T-helper 2 cell treated with Interferon-gamma antibody and Interleukin-4, amounts not matched to agents 5 μg/mL and 100 μg/mL, for 36 hours (primary cell): ENCODE measurements at regions not wholly inside any gene's neighbourhood (a gene's known extent, or its start where the extent isn't known, plus 50 kb on each side); places are given as distances from the start of the nearest gene placed in this dataset.

Experiments
- DNase-seq: peaks from one replicate; pipeline ENCODE4 v3.0.0; 2021; ENCODE audit warnings: low spot score
- H3K27ac Mint-ChIP-seq: one replicate; pipeline ENCODE4 v1.8.0; 2021; ENCODE audit warnings: mild to moderate bottlenecking, mixed read lengths
- H3K27me3 Mint-ChIP-seq: one replicate; pipeline ENCODE4 v1.8.0; 2021; ENCODE audit warnings: low read depth, mixed read lengths
- H3K36me3 Mint-ChIP-seq: one replicate; pipeline ENCODE4 v1.8.0; 2021; ENCODE audit warnings: low read depth, mixed read lengths
- H3K4me1 Mint-ChIP-seq: one replicate; pipeline ENCODE4 v1.8.0; 2021; ENCODE audit warnings: low read depth, mixed read lengths
- H3K4me3 Mint-ChIP-seq: one replicate; pipeline ENCODE4 v1.8.0; 2022; ENCODE audit warnings: mild to moderate bottlenecking, moderate library complexity, mixed read lengths
- H3K9me3 Mint-ChIP-seq: one replicate; pipeline ENCODE4 v1.8.0; 2021; ENCODE audit warnings: mixed read lengths

DNA sequence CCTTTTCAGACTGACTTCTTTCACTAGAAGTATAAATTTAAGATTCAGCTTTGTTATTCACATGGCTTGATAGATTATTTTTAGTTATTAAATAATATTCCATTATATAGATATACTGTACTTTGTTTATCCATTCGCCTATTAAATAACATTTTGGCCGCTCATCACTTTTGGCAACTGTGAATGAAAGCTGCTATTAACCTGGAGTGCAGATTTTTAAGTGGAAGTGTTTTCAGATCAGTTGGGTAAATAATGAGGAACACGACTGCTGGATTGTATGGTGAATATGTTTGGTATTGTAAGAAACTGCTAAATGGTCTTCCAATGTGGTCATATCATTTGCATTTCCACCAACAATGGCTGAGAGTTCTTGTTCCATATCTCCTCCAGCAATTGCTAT is 97.6 kb upstream of the ZNF804B start:
- Mint-ChIP-seq H3K27ac (no peak overlapping the region), H3K4me1 (no peaks in the 10 kb centered on the region), H3K4me3 (no peak overlapping the region), H3K27me3 (no peaks in the 10 kb centered on the region), H3K9me3 (no peaks in the 10 kb centered on the region), H3K36me3 (no peaks in the 10 kb centered on the region)
- no peak for DNase-seq

DNA sequence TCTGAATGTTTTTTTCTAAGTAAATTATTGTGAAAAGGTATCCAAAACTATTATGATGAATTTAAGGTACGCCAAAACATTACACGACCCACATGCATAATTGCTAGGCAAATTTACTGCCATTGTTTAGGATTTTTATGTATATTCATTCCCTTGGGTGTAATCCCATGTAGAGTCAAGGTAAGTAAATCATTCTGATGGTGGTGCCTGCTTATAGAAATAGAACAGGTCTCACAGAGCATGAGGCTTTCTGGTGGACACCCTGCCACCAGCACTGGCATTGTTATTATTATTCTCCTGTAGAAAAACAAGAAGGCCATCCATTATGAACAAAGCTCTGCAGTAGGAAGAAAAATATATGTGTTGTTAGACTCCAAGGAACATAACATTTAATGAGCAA is 111.7 kb upstream of the ZNF804B start:
- H3K36me3 Mint-ChIP-seq: no peaks in the 10 kb centered on the region
- H3K27me3 Mint-ChIP-seq: no peaks in the 10 kb centered on the region
- peaks cover 4% of the 10 kb centered on the region for H3K9me3 Mint-ChIP-seq
- DNase-seq: no peak
- H3K4me3 Mint-ChIP-seq: no peak overlapping the region
- no peak overlapping the region for H3K27ac Mint-ChIP-seq
- no peaks in the 10 kb centered on the region for H3K4me1 Mint-ChIP-seq

DNA sequence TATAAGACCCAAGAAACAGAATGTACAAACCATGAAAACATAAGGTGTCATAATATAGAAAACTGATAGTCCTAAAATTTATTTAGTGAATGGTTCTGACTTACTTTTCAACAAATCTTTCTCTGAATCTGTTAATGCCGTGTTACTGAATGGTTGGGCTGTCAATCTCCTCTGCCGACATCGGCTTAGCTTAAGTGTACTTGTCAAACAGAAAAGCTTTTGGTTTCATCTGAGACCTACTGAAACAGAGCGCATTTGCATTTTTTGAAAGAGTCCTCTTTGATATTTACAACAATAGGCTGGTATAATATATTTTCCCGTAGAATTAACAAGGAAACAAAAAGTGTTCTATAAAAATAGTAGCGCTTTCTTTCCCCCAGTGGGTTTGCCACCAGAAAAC is 120.9 kb upstream of the ZNF804B start:
- Mint-ChIP-seq H3K9me3 (no peaks in the 10 kb centered on the region), H3K27ac (no peak overlapping the region), H3K4me1 (no peaks in the 10 kb centered on the region), H3K36me3 (no peaks in the 10 kb centered on the region), H3K27me3 (no peaks in the 10 kb centered on the region), H3K4me3 (no peak overlapping the region)
- no peak for DNase-seq

DNA sequence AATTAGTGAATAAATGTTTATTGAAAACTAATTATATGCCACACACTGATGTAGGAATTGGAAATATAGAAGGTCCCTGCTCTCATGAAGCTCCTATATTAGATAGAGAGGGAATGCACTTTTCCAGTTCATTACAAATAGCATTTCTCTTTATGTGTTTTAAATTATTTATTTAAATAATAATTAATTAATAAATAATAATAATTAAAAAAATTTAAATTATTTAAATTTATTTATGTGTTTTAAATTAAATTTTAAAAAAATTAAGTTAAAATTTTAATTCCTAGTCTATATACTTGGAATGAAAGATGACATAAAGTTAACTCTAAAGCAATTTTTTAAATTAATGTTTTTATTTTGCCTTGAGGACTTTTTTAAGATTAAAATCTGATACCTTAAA is 121.7 kb upstream of the ZNF804B start:
- no peak overlapping the region for H3K4me3 Mint-ChIP-seq
- H3K9me3 Mint-ChIP-seq: no peaks in the 10 kb centered on the region
- no peak overlapping the region for H3K27ac Mint-ChIP-seq
- no peaks in the 10 kb centered on the region for H3K4me1 Mint-ChIP-seq
- H3K36me3 Mint-ChIP-seq: no peaks in the 10 kb centered on the region
- H3K27me3 Mint-ChIP-seq: no peaks in the 10 kb centered on the region
- DNase-seq: no peak

DNA sequence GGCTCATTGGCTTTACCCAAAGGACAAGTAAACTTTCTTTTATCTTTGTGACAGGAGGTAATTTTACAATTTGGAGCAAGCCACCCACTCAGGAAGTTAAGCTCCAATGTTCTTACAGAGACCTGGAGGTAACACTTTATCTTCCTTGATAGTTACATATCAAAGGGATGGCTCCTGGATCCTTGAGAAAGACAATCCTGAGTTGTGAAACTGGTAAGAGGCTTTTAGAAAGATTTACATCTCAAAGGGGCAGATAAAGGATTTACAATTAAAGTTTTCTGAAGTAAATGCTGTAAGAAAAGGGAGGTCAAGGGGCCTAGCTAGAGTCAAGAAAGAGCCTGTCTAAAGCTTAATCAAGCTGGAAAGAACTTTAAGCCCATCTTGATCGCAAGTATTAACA is 124.4 kb upstream of the ZNF804B start:
- Mint-ChIP-seq H3K4me3 (no peak overlapping the region), H3K27ac (no peak overlapping the region), H3K4me1 (no peaks in the 10 kb centered on the region), H3K36me3 (no peaks in the 10 kb centered on the region), H3K9me3 (no peaks in the 10 kb centered on the region), H3K27me3 (no peaks in the 10 kb centered on the region)
- DNase-seq: no peak

DNA sequence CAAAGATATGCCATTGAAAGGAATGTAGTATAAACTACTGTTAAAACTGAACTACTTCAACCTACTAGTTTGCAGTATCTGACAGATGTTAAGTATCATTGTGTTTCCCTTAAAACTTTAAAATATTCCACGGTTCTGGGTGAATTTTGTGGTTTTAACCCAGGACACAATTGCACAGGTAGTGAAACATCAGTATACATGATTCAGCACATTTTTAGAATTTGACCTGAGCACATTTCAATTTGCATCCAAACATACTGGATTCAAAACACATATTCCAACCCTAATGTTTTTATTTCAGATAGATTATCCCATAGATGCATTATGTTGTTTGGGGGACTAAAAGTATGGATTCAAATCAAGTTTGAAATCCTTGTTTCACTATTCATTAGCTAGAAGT is 129.9 kb upstream of the ZNF804B start:
- Mint-ChIP-seq H3K36me3 (no peaks in the 10 kb centered on the region), H3K9me3 (no peaks in the 10 kb centered on the region), H3K4me3 (no peak overlapping the region), H3K4me1 (no peaks in the 10 kb centered on the region), H3K27ac (no peak overlapping the region), H3K27me3 (no peaks in the 10 kb centered on the region)
- DNase-seq: no peak

DNA sequence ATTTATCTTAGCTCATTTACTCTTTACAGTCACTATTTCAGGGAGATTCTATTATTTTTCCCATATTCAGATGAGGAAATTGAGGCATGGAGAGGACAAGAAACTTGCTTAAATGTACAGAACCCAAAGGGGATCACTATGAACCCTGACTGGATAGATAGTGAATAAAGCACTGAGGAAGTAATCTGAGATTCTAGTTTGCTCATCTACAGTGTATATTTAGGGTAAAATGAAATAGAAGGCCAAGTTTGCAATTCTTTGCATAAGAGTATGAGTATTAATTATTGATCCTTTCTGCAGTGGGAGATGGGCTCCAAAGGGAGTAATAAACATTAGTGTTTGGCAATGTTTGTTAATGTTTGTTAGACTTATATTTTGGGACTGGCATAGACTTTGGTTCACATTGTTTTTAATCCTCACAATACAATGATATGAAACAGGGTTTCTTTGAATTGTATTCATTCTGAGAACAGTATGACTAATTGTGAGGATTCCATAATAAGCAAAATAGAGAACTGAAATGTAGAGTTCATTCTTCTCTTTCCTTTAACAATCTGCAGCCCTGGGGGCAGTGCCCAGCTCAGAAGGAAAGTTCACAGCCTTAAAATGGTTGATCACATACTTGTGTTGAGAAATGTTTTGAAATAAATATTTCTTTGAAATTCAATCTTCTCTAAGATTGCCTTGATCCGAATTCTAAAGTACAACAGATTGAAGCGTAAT is 131.0 kb upstream of the ZNF804B start:
- DNase-seq: no peak
- Mint-ChIP-seq H3K9me3 (no peaks in the 10 kb centered on the region), H3K36me3 (no peaks in the 10 kb centered on the region), H3K27ac (no peak overlapping the region), H3K27me3 (no peaks in the 10 kb centered on the region), H3K4me3 (no peak overlapping the region), H3K4me1 (no peaks in the 10 kb centered on the region)

DNA sequence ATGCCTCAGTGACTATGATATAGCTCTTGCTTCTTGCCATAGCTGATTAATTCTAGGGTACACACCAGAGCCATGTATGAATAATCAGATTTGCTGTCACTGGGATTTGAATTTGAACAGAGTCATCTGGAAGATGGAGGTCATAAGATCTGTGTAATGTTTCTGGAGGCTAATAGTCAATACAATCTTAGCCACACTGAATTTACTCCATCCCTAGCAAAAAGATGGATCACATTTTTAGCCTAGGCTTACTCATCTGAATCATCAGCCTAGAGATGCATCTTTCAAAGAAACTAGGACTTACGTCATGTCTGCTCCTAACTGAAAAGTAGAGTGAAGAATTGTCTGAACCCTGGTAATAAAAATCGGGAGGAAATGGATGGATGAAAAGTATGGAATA is 142.3 kb upstream of the ZNF804B start:
- DNase-seq: no peak
- Mint-ChIP-seq H3K36me3 (no peaks in the 10 kb centered on the region), H3K4me1 (no peaks in the 10 kb centered on the region), H3K9me3 (no peaks in the 10 kb centered on the region), H3K27ac (no peak overlapping the region), H3K4me3 (no peak overlapping the region), H3K27me3 (no peaks in the 10 kb centered on the region)

DNA sequence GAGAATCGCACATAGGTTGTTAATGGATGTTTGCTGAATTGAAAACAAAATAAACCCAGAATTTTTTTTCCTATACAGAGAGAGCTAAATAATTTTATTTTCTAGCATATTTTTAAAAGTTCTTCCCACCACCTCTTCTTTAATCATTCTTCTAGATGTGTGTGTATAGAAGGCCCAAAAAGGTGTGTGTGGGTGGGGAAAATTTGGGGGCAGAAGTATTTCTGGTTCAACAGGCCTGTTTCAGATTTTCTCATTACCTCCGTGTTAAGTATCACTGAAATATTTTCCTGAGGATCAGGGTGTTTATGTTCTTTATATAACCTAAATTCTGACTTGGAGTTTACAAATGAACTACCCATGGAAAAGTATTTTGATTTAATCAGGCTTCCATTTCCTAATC is 144.2 kb upstream of the ZNF804B start:
- no peak for DNase-seq
- Mint-ChIP-seq H3K27ac (no peak overlapping the region), H3K27me3 (no peaks in the 10 kb centered on the region), H3K4me1 (no peaks in the 10 kb centered on the region), H3K4me3 (no peak overlapping the region), H3K9me3 (no peaks in the 10 kb centered on the region), H3K36me3 (no peaks in the 10 kb centered on the region)

DNA sequence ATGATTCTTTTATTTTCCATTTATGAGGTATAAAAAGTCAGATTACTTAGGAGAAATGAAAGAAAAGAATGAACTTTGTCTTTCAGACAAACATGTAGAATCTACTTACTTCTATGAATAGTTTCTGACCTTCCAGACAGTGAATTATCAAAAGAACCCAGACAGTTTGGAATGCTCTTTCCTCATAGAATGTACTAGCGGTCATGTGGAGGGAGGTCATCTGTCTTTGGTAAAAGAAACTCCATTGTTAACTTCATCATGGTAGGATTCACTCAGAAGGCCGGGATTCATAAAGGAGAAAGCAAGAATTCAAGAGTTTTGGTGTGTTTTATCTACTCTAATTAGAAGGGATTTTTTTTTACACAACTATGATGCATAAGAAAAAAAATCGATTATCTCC is 144.8 kb upstream of the ZNF804B start:
- Mint-ChIP-seq H3K36me3 (no peaks in the 10 kb centered on the region), H3K9me3 (no peaks in the 10 kb centered on the region), H3K4me1 (no peaks in the 10 kb centered on the region), H3K27me3 (no peaks in the 10 kb centered on the region), H3K4me3 (no peak overlapping the region), H3K27ac (no peak overlapping the region)
- no peak for DNase-seq

DNA sequence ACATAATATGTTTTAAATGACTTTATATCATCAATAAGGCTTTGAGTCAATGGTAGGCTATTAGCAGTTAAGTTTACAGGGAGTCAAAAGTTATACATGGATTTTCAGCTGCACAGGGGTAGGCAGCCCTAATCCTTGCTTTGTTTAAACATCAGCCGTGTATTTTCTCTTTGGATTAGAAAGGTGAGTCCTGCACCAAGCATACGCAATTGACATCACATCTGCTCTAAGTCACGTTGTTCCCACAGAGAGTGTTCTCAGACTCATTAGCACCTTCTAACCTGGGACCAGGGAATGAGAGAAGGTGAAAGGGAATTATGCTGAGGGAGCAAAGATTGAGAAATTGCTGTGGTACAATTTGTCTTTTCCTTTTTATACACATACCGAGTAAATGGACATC is 148.6 kb upstream of the ZNF804B start:
- H3K9me3 Mint-ChIP-seq: no peaks in the 10 kb centered on the region
- H3K36me3 Mint-ChIP-seq: no peaks in the 10 kb centered on the region
- no peak for DNase-seq
- H3K4me1 Mint-ChIP-seq: no peaks in the 10 kb centered on the region
- H3K27ac Mint-ChIP-seq: no peak overlapping the region
- no peak overlapping the region for H3K4me3 Mint-ChIP-seq
- H3K27me3 Mint-ChIP-seq: no peaks in the 10 kb centered on the region

DNA sequence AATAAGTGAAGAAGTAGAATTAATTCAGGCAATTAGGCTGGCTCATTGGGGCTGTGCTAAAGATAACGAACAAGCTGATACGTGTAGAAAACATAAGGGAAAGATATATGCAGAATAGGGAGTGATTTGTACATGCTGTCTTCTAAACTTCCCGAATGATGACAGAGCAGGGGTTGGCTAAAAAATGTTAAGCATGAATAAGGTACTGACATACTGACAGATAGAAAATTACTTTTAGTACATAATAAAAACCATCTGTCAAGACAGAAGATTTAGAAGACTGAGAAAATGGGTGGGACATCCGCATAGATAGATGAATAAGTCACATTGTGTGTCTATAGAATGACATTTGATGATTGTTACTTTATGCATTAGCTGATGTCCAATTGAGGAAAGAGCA is 158.8 kb upstream of the ZNF804B start:
- H3K27me3 Mint-ChIP-seq: no peaks in the 10 kb centered on the region

DNA sequence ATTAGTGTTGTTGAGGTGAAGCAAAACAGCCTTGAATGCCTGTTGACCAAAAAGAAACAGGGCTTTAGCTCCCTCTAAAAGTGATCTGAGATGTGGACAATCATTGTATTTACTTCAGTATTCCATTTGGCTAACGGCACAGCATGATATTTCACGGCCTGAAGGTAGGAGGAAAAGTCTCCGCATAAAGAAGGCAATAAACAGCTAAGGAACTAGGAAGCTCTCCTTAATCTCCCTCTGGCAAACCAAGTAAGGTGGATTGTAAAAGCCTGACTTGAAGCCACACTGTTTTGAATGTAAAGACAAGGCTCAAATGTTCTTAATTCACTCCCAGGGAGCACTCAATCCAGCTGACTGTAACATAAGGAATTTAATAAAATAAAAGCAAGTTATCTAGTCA is 160.0 kb upstream of the ZNF804B start:
- Mint-ChIP-seq H3K4me1 (no peaks in the 10 kb centered on the region), H3K9me3 (no peaks in the 10 kb centered on the region), H3K27me3 (no peaks in the 10 kb centered on the region), H3K36me3 (no peaks in the 10 kb centered on the region), H3K27ac (no peak overlapping the region), H3K4me3 (no peak overlapping the region)
- DNase-seq: no peak

More for the DNA sequence above, 158.8 kb upstream of the ZNF804B start:
- Mint-ChIP-seq H3K27ac (no peak overlapping the region), H3K9me3 (no peaks in the 10 kb centered on the region), H3K4me1 (no peaks in the 10 kb centered on the region), H3K4me3 (no peak overlapping the region), H3K36me3 (no peaks in the 10 kb centered on the region)
- no peak for DNase-seq

DNA sequence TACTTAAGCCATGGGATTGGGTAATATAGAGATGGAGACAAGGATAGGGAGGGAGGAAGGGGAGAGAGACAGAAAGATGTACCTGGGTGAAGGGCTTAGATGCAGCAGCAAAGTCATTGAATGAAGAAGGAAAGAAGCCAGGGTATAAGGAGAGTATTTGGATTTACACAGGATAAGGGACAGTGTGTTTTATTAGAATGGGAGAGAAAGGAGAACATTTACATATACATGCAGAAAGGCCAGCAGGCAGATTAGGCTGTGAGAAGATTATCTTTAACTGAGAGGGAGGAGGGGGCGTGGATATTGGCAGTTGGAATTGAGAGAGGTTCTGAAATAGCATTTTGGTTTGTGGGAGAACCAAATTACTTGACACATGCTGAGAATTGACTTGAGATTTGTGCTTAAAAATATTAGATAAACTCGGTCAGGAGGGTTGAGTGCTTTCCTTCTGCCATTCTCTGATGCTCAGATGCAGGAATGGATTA is 161.5 kb upstream of the ZNF804B start:
- Mint-ChIP-seq H3K36me3 (no peaks in the 10 kb centered on the region), H3K27ac (no peak overlapping the region), H3K4me1 (no peaks in the 10 kb centered on the region), H3K27me3 (no peaks in the 10 kb centered on the region), H3K9me3 (no peaks in the 10 kb centered on the region), H3K4me3 (no peak overlapping the region)
- no peak for DNase-seq

DNA sequence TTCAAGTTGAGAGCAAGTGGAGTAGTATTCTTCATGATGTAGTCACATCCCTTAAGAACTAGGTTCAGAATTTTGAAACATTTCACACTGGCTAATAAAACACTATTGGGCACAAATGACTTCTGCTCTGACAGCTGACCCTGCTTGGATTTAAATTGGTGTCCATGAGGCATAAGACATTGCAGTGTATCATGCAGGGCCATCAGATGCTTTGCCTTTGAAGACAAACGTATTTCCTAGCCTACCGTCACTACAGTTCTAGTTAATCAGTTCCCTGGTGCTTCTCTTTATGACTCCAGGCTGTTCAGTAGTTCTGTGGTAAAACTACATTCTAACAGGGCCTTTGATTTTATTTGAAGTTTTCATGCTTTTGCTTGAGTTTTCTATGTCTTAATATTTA is 168.5 kb upstream of the ZNF804B start:
- Mint-ChIP-seq H3K9me3 (no peaks in the 10 kb centered on the region), H3K4me1 (no peaks in the 10 kb centered on the region), H3K4me3 (no peak overlapping the region), H3K27me3 (no peaks in the 10 kb centered on the region), H3K27ac (no peak overlapping the region), H3K36me3 (no peaks in the 10 kb centered on the region)
- DNase-seq: no peak
